Stomach (tissue), 8 donors: ENCODE measurements at regions not wholly inside any gene's neighbourhood (a gene's known extent, or its start where the extent isn't known, plus 50 kb on each side); places are given as distances from the start of the nearest gene placed in this dataset.

Source experiments
- DNase-seq, 2 donors: peaks; one replicate each; pipeline versions ENCODE4 v3.0.0 to v3.0.0-alpha.2; 2013 to 2019
- H3K27ac ChIP-seq, 5 donors: fragments of 200-600 bp in 4 of 5; sonication (generic) in 4 of 5; one replicate each; pipeline ENCODE4 v1.5.1; 2013 to 2019; ENCODE audit warnings: mild to moderate bottlenecking in 1 of 5, moderate library complexity in 1 of 5
- H3K27me3 ChIP-seq, 3 donors: fragments of 200-600 bp; sonication (generic); one replicate each; pipeline ENCODE4 v1.5.1; 2017 to 2019; ENCODE audit warnings: mixed run types in 1 of 3
- H3K36me3 ChIP-seq, 4 donors: fragments of 200-600 bp; sonication (generic); 1 replicate in 3 of 4; 2 replicates in 1 of 4; pipeline ENCODE4 v1.5.1; 2016 to 2019
- H3K4me1 ChIP-seq, 4 donors: fragments of 200-600 bp; sonication (generic); one replicate each; pipeline ENCODE4 v1.5.1; 2016 to 2019
- H3K4me3 ChIP-seq, 4 donors: fragments of 200-600 bp; sonication (generic) in 3 of 4; one replicate each; pipeline ENCODE4 v1.5.1; 2016 to 2019; ENCODE audit warnings: mild to moderate bottlenecking in 1 of 4
- H3K9me3 ChIP-seq, 4 donors: fragments of 200-600 bp; sonication (generic); one replicate each; pipeline ENCODE4 v1.5.1; 2016 to 2019
- EP300 ChIP-seq: sonication (generic); formaldehyde crosslinking; IDR thresholded peaks from one replicate; pipeline ENCODE4 v1.6.1; 2017; ENCODE audit warnings: antibody characterized with exemption
- POLR2A ChIP-seq, 4 donors: fragments of 450-650 bp; IDR thresholded peaks; one replicate each; pipeline ENCODE4 v1.6.1; 2016; ENCODE audit warnings: antibody characterized with exemption in 4 of 4, control low read depth in 2 of 4, mild to moderate bottlenecking in 1 of 4, moderate library complexity in 1 of 4
- POLR2AphosphoS5 ChIP-seq, 3 donors: sonication (generic); formaldehyde crosslinking; IDR thresholded peaks; one replicate each; pipeline ENCODE4 v1.6.1; 2016; ENCODE audit warnings: antibody characterized with exemption in 3 of 3
- WGBS, 5 donors: extraction: QIAGEN DNeasy Blood & Tissue Kit in 3 of 5; methylation state at CpG; one replicate each; pipeline versions ENCODE4 v1.1.5 to v1.1.7; 2013 to 2018; 5-methylcytosine and 5-hydroxymethylcytosine counted together
- intact Hi-C: fragments of 100-400 bp; cut with DNase I; formaldehyde crosslinking; loops from one replicate; pipeline ENCODE4 v1.15.1; 2023; ENCODE audit warnings: low total_unique reads
- TF ChIP-seq, protein P1 (sequence below), 7 experiments: fragments of 450-650 bp in 4 of 7; fragments of 200-600 bp in 3 of 7; sonication (generic) in 3 of 7; IDR thresholded peaks; one replicate each; pipeline ENCODE4 v1.5.1; 2016 to 2019; ENCODE audit warnings: antibody characterized with exemption in 7 of 7, control low read depth in 2 of 7, mild to moderate bottlenecking in 1 of 7
- donor health status: healthy with polysubstance abuse.
- donor health status: Bipolar disorder and iron deficiency.
- donor health status: healthy.

DNA sequence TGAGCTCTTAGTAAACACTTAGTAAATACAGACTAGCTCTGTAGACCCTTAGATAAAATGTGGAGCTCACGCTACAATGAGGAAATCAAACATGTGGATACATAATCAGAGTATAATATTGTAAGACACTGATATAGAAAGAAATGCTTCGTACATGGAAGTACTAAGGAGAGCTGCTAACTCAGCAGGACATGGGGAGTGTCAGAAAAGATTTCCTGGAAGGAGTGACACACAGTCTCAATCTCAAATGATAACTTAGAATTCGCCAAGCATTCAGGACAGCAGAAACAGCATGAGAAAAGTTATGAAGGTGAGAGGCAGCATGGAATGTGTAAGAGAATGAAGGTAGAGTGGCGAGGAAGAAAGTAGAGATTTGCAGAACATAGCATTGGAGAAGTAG is 80.8 kb downstream of the ZNF622 start:
- Histone ChIP-seq H3K4me3 (no peak overlapping the region), H3K27me3 (no peaks in the 10 kb centered on the region), H3K4me1 (no peaks in the 10 kb centered on the region), H3K27ac (no peak overlapping the region), H3K9me3 (no peaks in the 10 kb centered on the region), H3K36me3 (no peaks in the 10 kb centered on the region)
- intact Hi-C loops, result no loop called here
- no peak for DNase-seq
- TF ChIP-seq POLR2AphosphoS5 (IDR thresholded peaks at IDR 0.05) (no peak), POLR2A (IDR thresholded peaks at IDR 0.05) (no peak), EP300 (no peak)
- 68 to 77% (median 74%) methylated on average over 4 of the region's 4 CpGs for WGBS, 5 donors

- no peaks in the 10 kb centered on the region for H3K4me1 ChIP-seq
- WGBS, 5 donors, result 81 to 89% (median 85%) methylated on average over 5 of the region's 5 CpGs
- no peaks in the 10 kb centered on the region for H3K9me3 ChIP-seq
- no peaks in the 10 kb centered on the region for H3K36me3 ChIP-seq
- no peak overlapping the region for H3K27ac ChIP-seq
- H3K4me3 ChIP-seq, result no peak overlapping the region
- H3K27me3 ChIP-seq, result no peaks in the 10 kb centered on the region
- intact Hi-C loops, result no loop called here
- DNase-seq, result no peak
- TF ChIP-seq, protein P1, sequence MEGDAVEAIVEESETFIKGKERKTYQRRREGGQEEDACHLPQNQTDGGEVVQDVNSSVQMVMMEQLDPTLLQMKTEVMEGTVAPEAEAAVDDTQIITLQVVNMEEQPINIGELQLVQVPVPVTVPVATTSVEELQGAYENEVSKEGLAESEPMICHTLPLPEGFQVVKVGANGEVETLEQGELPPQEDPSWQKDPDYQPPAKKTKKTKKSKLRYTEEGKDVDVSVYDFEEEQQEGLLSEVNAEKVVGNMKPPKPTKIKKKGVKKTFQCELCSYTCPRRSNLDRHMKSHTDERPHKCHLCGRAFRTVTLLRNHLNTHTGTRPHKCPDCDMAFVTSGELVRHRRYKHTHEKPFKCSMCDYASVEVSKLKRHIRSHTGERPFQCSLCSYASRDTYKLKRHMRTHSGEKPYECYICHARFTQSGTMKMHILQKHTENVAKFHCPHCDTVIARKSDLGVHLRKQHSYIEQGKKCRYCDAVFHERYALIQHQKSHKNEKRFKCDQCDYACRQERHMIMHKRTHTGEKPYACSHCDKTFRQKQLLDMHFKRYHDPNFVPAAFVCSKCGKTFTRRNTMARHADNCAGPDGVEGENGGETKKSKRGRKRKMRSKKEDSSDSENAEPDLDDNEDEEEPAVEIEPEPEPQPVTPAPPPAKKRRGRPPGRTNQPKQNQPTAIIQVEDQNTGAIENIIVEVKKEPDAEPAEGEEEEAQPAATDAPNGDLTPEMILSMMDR (IDR thresholded peaks at IDR 0.05), result no peak
- TF ChIP-seq EP300, result no peak
- TF ChIP-seq POLR2AphosphoS5 (IDR thresholded peaks at IDR 0.05), result no peak
- no peak for TF ChIP-seq POLR2A (IDR thresholded peaks at IDR 0.05)
Observed at GRCh38 chr5:16384222-16384621, 81.4 kb downstream of the ZNF622 start.

- WGBS, 5 donors, result 85 to 92% (median 88%) methylated on average over 2 of the region's 2 CpGs
- Histone ChIP-seq H3K4me1 (no peaks in the 10 kb centered on the region), H3K4me3 (no peak overlapping the region), H3K9me3 (no peaks in the 10 kb centered on the region), H3K36me3 (no peaks in the 10 kb centered on the region), H3K27ac (no peak overlapping the region), H3K27me3 (no peaks in the 10 kb centered on the region)
- intact Hi-C loops, result no loop called here
- TF ChIP-seq, protein P1 (IDR thresholded peaks at IDR 0.05), result no peak
- TF ChIP-seq POLR2A (IDR thresholded peaks at IDR 0.05) (no peak), POLR2AphosphoS5 (IDR thresholded peaks at IDR 0.05) (no peak), EP300 (no peak)
- DNase-seq, result no peak
Observed at GRCh38 chr5:16383544-16384052, 82.0 kb downstream of the ZNF622 start.

GRCh38 chr5:16382047-16382446 is 83.6 kb downstream of the ZNF622 start:
- TF ChIP-seq, protein P1 (IDR thresholded peaks at IDR 0.05), result no peak
- TF ChIP-seq POLR2AphosphoS5 (IDR thresholded peaks at IDR 0.05) (no peak), EP300 (no peak), POLR2A (IDR thresholded peaks at IDR 0.05) (no peak)
- no peaks in the 10 kb centered on the region for H3K27me3 ChIP-seq
- H3K27ac ChIP-seq, result no peak overlapping the region
- no peak for DNase-seq
- no peaks in the 10 kb centered on the region for H3K4me1 ChIP-seq
- H3K9me3 ChIP-seq, result no peaks in the 10 kb centered on the region
- intact Hi-C loops, result no loop called here
- H3K4me3 ChIP-seq, result no peak overlapping the region
- no peaks in the 10 kb centered on the region for H3K36me3 ChIP-seq

GRCh38 chr5:16378762-16379161 is 86.8 kb downstream of the ZNF622 start:
- Histone ChIP-seq H3K36me3 (no peaks in the 10 kb centered on the region), H3K27me3 (no peaks in the 10 kb centered on the region), H3K4me3 (no peak overlapping the region), H3K4me1 (no peaks in the 10 kb centered on the region), H3K27ac (no peak overlapping the region), H3K9me3 (no peaks in the 10 kb centered on the region)
- peak in 1 of 2 donors; percentile 23 for DNase-seq
- 37 to 53% (median 45%) methylated on average over 3 of the region's 3 CpGs for WGBS, 5 donors
- intact Hi-C loops, result no loop called here
- TF ChIP-seq, protein P1 (IDR thresholded peaks at IDR 0.05), result no peak
- TF ChIP-seq EP300 (no peak), POLR2AphosphoS5 (IDR thresholded peaks at IDR 0.05) (no peak), POLR2A (IDR thresholded peaks at IDR 0.05) (no peak)
